Cerebellar cortex (tissue), 1 donor: ENCODE measurements at regions not wholly inside any gene's neighbourhood (a gene's known extent, or its start where the extent isn't known, plus 50 kb on each side); places are given as distances from the start of the nearest gene placed in this dataset.
"Not testable (repeated sequence)": the region's sequence is repeated elsewhere in the genome, so short reads cannot be mapped to it uniquely, and the experiment has no call there.

Experiments used
- DNase-seq: peaks from one replicate; pipeline ENCODE4 v3.0.0-alpha.2; 2015; ENCODE audit warnings: low spot score

GRCh38 chr3:88677298-88677697 lies 430.1 kb upstream of the EPHA3 start:
- no peak for DNase-seq

DNA sequence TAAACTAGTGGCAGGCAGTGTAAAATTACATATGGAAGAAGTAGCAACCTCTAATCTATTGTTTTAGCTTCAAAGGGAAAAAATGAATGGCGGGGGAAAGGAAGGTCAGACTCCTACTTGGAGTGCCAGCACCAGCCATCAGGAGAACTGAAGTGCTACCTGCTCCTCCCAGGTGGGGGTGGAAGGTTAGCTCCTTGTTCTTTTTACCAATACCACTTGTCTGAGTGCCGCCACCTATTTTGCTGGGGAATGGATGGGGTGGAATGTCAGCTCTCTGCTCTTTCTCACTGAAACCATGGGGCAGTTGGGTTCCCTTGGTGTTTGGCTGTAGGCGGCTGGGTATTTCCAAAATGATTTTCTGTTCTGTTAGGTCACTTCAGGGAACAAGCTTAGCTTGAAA lies 428.7 kb upstream of the EPHA3 start:
- no peak for DNase-seq

DNA sequence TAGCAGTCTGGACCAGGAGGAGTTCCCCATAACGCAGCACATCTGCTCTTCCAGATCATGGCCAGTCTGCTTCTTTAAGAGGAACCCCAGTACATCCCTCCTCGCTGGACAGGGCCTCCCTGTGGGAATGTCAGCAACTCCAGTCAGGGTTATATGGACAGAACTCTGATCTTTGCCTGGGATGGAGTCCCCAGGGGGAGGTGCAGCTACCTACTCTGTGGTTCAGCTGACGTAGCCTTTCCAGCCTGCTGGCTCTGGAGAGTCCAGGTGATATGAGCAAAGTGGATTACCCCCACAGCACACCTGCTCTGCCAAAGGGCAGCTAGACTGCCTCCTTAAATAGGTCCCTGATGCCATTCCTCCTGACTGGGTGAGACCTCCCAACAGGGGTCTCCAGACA lies 417.1 kb upstream of the EPHA3 start:
- DNase-seq: no peak

DNA sequence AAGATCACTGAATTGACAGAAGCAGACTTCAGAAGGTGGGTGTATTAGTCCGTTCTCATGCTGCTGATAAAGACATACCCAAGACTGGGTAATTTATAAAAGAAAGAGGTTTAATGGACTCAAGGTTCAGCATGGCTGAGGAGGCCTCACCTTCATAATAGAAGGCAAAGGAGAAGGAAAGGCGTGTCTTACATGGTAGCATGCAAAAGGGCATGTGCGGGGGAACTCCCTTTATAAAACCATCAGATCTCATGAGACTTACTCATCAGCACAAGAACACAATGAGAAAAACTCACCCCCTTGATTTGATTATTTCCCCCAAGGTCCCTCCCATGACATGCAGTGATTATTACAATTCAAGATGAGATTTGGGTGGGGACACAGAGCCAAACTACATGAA lies 416.3 kb upstream of the EPHA3 start:
- no peak for DNase-seq

DNA sequence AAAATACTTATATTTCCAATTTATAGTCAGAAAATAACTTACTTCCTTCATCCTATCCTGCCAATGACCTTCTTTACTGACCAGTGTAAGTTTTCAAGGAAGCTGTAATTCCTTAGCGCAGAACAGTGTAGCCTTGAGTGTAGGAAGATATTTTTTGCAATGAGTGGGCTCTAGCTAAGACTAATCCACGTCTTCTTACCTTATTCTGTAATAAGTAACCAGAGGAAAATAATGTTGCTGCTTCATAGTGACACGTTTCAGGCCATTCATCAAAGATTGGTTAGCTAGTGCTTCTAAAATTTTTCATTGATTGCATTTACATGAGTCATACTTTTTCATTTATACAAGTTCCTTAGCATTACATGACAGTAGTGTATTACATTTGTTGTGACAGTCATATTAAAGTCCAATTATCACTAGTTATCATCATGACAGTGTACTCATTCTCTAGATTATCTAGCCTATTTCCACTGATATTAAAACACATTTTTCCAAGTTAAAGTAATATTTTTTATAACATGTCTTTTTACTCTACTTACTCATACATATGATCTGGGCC lies 403.8 kb upstream of the EPHA3 start:
- DNase-seq: no peak

GRCh38 chr3:88704338-88704737 lies 403.1 kb upstream of the EPHA3 start:
- no peak for DNase-seq

- no peak for DNase-seq
Measured at GRCh38 chr3:88707837-88708236, 399.6 kb upstream of the EPHA3 start.

- DNase-seq: no peak
Measured at GRCh38 chr3:88712552-88712951, 394.9 kb upstream of the EPHA3 start.

DNA sequence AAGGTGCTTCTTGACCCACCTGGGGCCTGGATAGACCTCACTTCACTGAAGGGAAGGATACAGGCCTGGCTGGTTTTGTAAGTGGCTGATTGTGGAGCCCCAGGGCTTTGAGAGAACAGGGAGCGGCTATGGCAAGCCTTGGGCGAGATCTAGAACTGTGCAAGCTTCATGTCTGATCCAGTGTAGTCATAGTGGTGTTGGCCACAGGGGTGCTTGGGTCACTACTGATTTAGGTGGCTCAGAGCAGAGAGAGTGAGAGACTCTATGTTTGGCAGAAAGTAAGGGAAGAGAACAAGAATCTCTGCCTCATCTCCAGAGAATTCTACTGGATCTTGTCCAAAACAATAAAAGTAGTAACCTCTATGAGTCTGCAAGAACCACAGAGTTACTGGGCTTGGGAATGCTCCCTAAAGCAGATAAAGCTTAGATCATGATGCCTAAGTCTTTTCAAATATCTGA lies 394.2 kb upstream of the EPHA3 start:
- no peak for DNase-seq

- no peak for DNase-seq
Measured at GRCh38 chr3:88725440-88726165, 381.8 kb upstream of the EPHA3 start.

DNA sequence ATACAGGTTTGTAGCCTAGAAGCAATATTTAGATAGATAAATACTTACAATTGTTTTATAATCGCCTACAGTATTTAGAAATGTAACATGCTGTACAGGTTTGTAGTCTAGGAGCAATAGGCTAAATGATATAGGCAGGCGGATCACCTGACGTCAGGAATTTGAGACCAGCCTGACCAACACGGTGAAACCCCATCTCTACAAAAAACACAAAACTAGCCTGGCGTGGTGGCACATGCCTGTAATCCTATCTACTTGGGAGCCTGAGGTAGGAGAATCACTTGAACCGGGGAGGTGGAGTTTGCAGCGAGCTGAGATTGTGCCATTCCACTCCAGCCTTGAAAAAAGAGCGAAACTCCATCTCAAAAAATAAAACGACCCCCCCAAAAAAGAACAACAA lies 375.2 kb upstream of the EPHA3 start:
- DNase-seq: no peak

DNA sequence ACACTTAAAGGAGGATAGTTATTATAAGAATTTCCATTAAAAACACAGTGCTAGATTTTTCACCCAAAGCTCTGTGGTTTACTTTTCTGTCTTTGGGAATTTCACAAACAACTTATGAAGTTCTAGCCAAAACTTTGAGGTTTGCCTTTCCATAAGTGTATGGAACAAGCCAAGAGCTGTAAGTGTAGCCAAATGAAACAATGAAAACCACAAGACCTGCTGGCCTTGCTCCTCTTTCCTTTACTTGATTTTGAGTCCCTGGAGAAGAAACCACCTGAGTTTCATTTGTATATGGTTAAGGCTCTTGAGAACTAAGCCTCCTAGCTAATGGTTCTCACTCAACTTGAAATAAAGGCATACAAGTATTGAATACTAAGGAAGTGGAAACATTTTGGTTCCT lies 365.3 kb upstream of the EPHA3 start:
- no peak for DNase-seq

GRCh38 chr3:88742674-88743507 lies 364.5 kb upstream of the EPHA3 start:
- no peak for DNase-seq

GRCh38 chr3:88744896-88745295 lies 362.5 kb upstream of the EPHA3 start:
- DNase-seq: no peak

DNA sequence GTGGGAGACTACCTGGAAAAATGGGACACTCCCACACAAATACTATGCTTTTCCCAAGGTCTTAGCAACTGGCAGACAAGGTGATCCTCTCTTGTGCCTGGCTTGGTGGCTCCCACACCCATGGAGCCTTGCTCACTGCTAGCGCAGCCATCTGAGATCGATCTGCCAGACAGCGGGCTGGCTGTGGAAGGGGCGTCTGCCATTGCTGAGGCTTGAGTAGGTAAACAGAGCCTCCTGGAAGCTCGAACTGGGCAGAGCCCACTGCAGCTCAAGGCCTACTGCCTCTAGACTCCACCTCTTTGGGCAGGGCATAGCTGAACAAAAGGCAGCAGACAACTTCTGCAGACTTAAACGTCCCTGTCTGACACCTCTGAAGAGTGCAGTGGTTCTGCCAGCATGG lies 360.3 kb upstream of the EPHA3 start:
- DNase-seq: not testable (repeated sequence)

DNA sequence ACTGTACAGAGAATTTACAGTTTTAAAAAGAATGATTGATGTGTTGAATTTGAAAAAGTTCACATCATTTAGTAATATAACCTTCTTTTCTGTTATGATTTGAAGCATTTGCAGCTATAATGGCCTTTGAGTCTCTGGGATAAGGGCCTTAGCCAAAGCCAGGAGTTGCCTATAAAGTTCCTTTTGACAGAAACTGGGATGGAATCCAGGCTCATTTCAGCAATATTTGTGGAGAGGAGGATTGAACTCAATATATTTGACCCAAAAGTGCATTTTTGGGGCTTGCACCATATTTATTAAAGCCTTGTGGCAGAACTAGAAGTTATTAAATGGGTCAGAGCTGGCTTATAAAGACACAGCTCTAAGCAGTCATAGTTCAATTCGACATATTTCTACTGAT lies 348.7 kb upstream of the EPHA3 start:
- no peak for DNase-seq

DNA sequence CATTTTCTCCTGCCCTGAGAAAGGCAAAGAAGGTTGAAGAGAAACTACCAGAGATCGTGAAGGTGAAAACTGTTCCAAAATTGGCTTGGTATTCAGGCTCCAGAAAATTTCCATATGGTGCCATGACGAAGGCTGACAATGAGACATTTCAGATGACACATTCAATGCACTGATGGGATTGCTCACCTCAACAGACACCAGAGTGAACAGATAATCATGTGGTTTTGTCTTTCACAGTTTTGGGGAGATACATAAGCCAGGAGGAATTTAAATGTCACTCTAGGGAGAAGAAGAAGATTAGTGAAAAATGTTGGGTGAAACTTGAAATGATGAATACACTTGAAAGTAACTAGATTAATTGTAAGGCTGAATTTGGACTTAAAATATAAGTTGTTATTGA lies 339.7 kb upstream of the EPHA3 start:
- no peak for DNase-seq

- no peak for DNase-seq
Measured at GRCh38 chr3:88773766-88774165, 333.7 kb upstream of the EPHA3 start.

DNA sequence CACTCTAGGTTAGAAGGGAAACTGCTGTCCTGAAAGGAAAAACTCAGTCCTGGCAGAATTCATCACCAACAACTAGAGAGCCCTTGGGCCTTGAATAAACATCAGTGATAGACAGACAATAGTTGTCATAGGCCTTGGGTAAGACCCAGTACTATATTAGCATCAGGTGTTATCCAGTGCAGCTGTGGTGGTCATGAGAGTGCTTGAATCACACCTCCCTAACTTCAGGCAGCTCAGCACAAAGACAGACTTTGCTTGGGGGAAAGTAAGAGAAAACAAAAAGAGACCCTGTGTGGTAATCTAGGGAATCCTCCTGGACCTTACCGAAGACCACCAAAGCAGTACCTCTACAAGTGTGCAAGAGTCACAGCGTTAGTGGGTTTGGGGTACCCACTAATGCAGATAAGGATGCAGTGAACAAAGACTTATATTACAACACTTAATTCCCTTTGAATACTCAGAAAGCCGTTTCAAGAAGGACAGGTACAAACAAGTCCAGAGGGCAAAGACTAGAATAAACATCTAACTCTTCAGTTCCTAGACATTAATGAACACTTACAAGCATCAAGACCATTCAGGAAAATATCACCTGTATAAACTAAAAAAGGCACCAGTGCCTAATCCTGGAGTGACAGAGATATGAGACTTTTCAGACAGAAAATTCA lies 332.3 kb upstream of the EPHA3 start:
- DNase-seq: no peak

- no peak for DNase-seq
Measured at GRCh38 chr3:88779482-88779881, 327.9 kb upstream of the EPHA3 start.

GRCh38 chr3:88784925-88785324 lies 322.5 kb upstream of the EPHA3 start:
- DNase-seq: no peak

- no peak for DNase-seq
Measured at GRCh38 chr3:88785841-88786240, 321.6 kb upstream of the EPHA3 start.

DNA sequence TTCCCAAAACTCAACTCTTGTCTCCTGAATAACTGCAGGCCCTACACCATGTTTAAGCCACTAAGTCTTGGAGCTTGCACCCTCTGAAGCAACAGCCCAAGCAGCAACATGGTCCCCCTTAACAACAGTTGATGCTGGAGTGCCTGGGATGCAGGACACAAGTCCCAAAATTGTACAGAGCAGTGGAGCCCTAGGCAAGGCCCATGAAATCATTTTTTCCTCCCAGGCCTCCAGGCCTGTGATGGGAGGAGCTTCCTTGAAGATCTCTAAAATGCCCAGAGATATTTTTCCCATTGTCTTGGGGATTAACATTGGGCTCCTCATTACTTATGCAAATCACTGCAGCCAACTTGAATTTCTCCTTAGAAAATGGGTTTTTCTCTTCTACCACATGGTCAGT lies 311.9 kb upstream of the EPHA3 start:
- no peak for DNase-seq
